GM19395 (cell line): ENCODE measurements at regions not wholly inside any gene's neighbourhood (a gene's known extent, or its start where the extent isn't known, plus 50 kb on each side); places are given as distances from the start of the nearest gene placed in this dataset.
"Not testable (repeated sequence)": the region's sequence is repeated elsewhere in the genome, so short reads cannot be mapped to it uniquely, and the experiment has no call there.

ENCODE experiments used
- ATAC-seq: cut with Tn5 transposase; IDR thresholded peaks from one replicate; pipeline ENCODE4 v1.9.1; 2021; ENCODE audit warnings: mild to moderate bottlenecking, moderate library complexity; ENCODE audit not compliant: unreplicated experiment

- ATAC-seq: peak; percentile 96
These were observed 343.2 kb downstream of the BCL2L11 start for GRCh38 chr2:111463956-111464355.

- not testable (repeated sequence) for ATAC-seq
These were observed 343.7 kb downstream of the BCL2L11 start for GRCh38 chr2:111464367-111464766.

GRCh38 chr2:111465521-111465920 is 344.8 kb downstream of the BCL2L11 start:
- not testable (repeated sequence) for ATAC-seq

DNA sequence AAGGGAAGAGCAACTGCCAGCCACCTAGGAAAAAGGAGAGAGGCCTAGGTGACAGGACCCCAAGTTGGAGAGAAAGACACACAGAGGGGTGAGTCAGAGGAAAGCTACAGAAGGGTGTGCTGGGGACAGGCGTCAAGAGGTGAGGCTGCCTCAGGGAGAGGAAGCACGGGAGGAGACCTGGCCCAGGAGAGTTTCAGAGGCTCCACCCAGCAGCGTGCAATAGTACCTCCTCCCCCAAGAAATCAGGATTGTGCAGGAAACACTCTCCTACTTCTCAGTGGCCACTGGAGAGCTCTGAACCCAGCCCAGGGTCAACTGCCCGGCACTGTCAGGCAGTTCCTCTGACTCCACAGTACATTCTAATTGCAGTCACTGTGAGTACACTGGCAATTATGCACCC is 346.0 kb downstream of the BCL2L11 start:
- ATAC-seq: not testable (repeated sequence)

- ATAC-seq: not testable (repeated sequence)
These were observed 350.2 kb downstream of the BCL2L11 start for GRCh38 chr2:111470924-111471323.

DNA sequence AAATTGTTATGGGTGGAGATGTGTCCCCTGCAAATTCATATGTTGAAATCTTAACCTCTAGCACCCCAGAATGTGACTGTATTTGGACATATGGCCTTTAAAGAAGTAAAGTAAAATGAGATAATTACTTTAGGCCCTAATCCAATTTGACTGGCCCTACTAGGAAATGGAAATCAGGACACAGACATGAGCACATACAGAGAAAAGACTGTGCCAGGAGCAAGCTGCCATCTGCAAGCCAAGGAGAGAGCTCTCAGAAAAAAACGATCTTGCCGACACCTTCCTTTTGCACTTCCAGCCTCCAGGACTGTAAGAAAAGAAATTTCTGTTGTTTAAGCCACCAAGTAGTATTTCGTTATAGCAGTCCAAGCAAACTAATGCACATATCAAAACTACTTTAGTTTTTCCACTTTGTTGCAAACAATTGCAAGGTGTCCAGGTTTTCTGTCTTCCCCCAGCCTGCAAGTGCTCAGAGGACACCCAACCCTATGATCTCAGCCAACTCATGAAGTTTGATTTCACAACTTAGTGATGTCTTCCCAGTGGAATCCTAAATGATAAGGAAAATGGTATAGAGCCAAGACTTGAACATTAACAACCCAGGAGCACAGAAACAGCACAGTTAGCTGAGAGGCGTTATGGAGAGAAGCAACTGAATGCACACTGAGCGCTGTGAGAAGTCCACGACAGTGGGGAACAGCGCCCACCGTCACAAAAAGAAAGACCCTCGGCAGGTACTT is 351.2 kb downstream of the BCL2L11 start:
- ATAC-seq: not testable (repeated sequence)

GRCh38 chr2:111472844-111473403 is 352.2 kb downstream of the BCL2L11 start:
- ATAC-seq: not testable (repeated sequence)

DNA sequence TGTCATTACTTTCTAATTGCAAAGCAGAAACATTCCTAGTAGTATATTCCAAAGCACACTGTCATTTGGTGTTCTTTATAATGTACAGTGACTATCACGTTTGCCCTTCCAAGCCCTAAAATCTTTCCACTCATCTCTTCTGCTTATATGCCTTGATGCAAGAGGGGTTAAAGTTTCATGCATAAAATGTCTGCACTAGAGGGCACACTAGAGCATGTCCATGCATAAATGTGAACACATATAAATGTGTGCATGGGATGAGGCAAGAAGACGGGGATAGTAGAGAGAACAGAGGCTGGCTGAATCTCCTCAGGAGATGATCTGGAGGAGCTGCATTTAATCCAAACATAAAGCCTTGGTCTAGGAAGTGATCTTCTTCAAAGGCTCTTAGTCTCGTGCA is 352.8 kb downstream of the BCL2L11 start:
- ATAC-seq: not testable (repeated sequence)

- ATAC-seq: not testable (repeated sequence)
These were observed 353.5 kb downstream of the BCL2L11 start for GRCh38 chr2:111474198-111474705.

- ATAC-seq: not testable (repeated sequence)
These were observed 357.6 kb downstream of the BCL2L11 start for GRCh38 chr2:111478335-111478734.

GRCh38 chr2:111478871-111479318 is 358.2 kb downstream of the BCL2L11 start:
- ATAC-seq: peak; percentile 56

DNA sequence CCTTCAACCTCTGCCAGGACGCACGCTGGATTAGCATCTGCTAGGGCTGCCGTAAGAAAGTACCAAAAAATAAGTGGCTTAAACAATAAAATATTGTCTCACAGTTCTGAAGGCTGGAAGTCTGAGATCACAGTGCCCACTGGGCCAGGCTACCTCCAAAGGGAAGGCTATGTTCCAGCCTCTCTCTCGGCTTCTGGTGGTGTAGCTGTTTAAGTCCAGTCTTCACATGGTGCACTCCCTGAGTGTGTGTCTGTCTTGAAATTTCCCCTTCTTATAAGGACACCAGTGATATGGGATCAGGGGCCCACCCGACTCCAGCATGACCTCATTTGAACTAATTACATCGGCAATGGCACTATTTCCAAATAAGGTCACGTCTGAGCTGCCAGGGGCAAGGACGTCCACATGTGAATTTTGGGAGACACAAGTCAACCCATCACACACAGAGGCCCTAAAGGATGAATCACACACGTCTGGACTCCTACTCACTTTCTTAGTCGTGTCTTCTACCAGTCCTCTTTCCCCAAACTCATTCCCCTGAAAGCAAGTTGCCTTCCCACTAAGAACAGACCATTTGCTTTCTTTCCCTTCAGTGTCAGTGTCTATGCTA is 359.4 kb downstream of the BCL2L11 start:
- ATAC-seq: not testable (repeated sequence)

- ATAC-seq: not testable (repeated sequence)
These were observed 359.9 kb downstream of the BCL2L11 start for GRCh38 chr2:111480633-111481032.

- ATAC-seq: not testable (repeated sequence)
These were observed 360.5 kb downstream of the BCL2L11 start for GRCh38 chr2:111481219-111481618.

DNA sequence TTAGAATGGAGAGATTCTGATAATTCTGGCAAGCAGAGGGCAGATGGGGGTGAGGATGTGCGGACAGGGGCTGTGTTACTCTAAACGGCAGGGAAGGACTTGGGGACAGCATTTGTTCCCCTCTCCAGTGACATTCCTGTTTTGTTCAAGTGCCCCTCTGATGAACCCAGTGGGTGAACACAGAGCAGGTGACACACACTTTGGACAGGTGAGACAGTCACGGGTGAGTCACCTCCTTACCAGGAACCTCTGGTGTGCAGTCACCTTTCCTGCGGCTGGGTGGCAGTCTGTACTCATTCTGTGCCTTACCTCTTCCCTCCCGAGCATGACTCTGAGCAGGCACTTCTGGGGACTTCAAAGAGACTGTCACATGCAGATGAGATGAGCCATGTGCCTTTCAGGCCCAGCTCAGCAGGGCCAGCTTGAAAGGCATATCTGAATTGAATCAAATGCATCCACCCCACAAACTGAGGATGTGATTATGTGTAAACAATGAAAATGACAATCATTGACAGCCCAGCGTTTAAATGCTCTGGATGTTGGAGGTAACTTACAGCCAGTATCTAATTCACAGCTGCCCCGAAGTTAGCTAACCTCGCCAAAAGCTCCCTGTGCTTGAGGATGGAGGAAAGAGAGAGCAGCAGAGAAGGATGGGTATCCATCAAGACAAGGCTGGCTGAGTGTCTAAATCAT is 362.4 kb downstream of the BCL2L11 start:
- peak; percentile 79 for ATAC-seq

DNA sequence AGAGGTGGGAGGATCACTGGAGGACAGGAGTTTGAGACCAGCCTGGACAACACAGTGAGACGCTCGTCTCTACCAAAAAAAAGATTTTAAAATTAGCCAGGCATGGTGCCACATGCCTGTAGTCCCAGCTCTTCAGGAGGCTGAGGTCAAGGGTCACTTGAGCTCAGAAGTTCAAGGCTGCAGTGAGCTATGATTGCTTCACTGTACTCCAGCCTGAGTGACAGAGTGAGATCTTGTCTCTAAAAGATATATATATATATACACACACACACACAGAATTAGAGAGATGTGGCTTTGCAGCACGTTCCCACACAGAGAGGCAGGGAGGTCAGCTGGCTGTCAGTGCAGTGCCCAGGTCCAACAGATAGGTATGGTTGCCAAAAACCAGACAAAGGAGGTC is 363.4 kb downstream of the BCL2L11 start:
- ATAC-seq: not testable (repeated sequence)

DNA sequence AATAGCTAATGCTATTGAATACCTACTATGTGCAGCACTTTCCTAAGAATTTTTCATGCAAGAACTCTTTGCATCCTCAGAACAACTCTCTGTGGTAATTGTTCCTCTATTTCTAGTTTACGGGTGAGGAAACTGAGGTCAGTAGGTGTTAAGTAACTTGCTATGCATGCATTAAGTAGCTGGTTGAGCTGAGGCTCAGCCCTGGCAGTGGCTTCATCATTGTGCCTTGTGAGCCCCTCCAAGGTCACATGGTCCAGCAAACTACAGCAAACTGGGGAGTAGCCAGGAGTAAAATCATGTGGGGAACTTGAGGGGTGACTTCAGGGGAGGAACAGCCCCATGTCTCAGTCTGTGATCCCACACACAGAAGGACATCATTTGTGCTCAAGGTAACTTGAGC is 365.2 kb downstream of the BCL2L11 start:
- not testable (repeated sequence) for ATAC-seq

DNA sequence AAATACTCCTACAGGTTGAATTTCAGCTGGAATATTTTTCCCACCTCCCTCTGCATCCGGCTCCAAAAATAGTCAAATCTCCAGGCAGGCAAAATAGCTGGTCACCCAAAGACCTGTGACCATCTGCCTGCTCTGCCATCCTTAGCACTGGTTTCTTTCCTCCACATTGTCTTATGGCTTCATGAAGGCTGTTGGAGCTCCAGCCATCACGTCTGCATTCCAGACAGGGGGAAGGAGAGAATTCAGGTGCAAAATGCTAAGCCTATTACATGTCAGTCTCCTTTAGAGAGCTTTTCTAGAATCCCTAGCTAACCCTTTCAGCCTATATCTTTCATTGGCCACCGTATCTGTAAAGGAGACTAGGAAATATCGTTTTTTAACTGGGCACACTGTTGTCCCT is 367.7 kb downstream of the BCL2L11 start:
- not testable (repeated sequence) for ATAC-seq

- not testable (repeated sequence) for ATAC-seq
These were observed 368.7 kb downstream of the BCL2L11 start for GRCh38 chr2:111489460-111489859.

- not testable (repeated sequence) for ATAC-seq
These were observed 370.5 kb downstream of the BCL2L11 start for GRCh38 chr2:111491181-111491580.

DNA sequence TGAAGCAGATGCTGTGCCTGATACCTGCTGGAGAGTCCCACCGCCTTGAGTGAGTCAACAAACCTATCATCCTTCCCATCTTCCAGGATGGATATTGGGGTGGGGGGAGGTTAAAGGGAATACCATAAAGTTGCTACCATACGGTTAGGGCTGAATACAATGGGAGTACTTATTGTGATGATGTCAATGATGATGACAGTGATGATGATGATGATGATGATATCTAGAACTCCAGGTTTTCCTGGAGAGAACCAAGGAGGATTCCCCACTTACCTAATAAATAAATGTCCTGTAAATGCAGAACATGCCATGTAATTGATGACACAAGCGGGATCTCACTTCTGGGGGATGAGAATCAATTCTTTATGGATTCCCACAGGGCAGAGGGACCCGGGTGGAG is 370.9 kb downstream of the BCL2L11 start:
- not testable (repeated sequence) for ATAC-seq
